GM19395 (cell line): ENCODE measurements at regions not wholly inside any gene's neighbourhood (a gene's known extent, or its start where the extent isn't known, plus 50 kb on each side); places are given as distances from the start of the nearest gene placed in this dataset.
"Not testable (repeated sequence)": the region's sequence is repeated elsewhere in the genome, so short reads cannot be mapped to it uniquely, and the experiment has no call there.

Experiments
- ATAC-seq: cut with Tn5 transposase; IDR thresholded peaks from one replicate; pipeline ENCODE4 v1.9.1; 2021; ENCODE audit warnings: mild to moderate bottlenecking, moderate library complexity; ENCODE audit not compliant: unreplicated experiment

GRCh38 chr12:89845767-89846166, 137.1 kb upstream of the ATP2B1 start:
- ATAC-seq: no peak

GRCh38 chr12:89845366-89845765, 136.7 kb upstream of the ATP2B1 start:
- no peak for ATAC-seq

GRCh38 chr12:89844539-89844938, 135.9 kb upstream of the ATP2B1 start:
- ATAC-seq: no peak

GRCh38 chr12:89840162-89840922, 131.7 kb upstream of the ATP2B1 start:
- ATAC-seq: no peak

- no peak for ATAC-seq
Observed at GRCh38 chr12:89839444-89839843, 130.8 kb upstream of the ATP2B1 start.

GRCh38 chr12:89838833-89839232, 130.2 kb upstream of the ATP2B1 start:
- no peak for ATAC-seq

- no peak for ATAC-seq
Observed at GRCh38 chr12:89836026-89836425, 127.4 kb upstream of the ATP2B1 start.

GRCh38 chr12:89834676-89835075, 126.0 kb upstream of the ATP2B1 start:
- ATAC-seq: no peak

GRCh38 chr12:89833337-89834252, 125.0 kb upstream of the ATP2B1 start:
- ATAC-seq: no peak

- no peak for ATAC-seq
Observed at GRCh38 chr12:89832336-89832735, 123.7 kb upstream of the ATP2B1 start.

- ATAC-seq: no peak
Observed at GRCh38 chr12:89831310-89832095, 122.9 kb upstream of the ATP2B1 start.

- no peak for ATAC-seq
Observed at GRCh38 chr12:89829434-89829975, 120.9 kb upstream of the ATP2B1 start.

- no peak for ATAC-seq
Observed at GRCh38 chr12:89828575-89828974, 119.9 kb upstream of the ATP2B1 start.

- no peak for ATAC-seq
Observed at GRCh38 chr12:89827592-89827991, 119.0 kb upstream of the ATP2B1 start.

- ATAC-seq: no peak
Observed at GRCh38 chr12:89826468-89826867, 117.8 kb upstream of the ATP2B1 start.

GRCh38 chr12:89825591-89826449, 117.2 kb upstream of the ATP2B1 start:
- no peak for ATAC-seq

GRCh38 chr12:89824822-89825221, 116.2 kb upstream of the ATP2B1 start:
- ATAC-seq: no peak

- ATAC-seq: not testable (repeated sequence)
Observed at GRCh38 chr12:89822992-89823391, 114.4 kb upstream of the ATP2B1 start.

- peak; percentile 84 for ATAC-seq
Observed at GRCh38 chr12:89821896-89822295, 113.3 kb upstream of the ATP2B1 start.
